ENCODE measurements at regions not wholly inside any gene's neighbourhood (a gene's known extent, or its start where the extent isn't known, plus 50 kb on each side); places are given as distances from the start of the nearest gene placed in this dataset.

GRCh38 chr14:56881181-56881580 lies 70.9 kb upstream of the OTX2 start:
- H3K9me3 ChIP-seq (ENCODE audit: control insufficient read depth, insufficient read depth, low read depth, low read length) = no peaks in the 10 kb centered on the region
- H3K36me3 ChIP-seq (ENCODE audit: control insufficient read depth, insufficient read depth, low read length) = no peaks in the 10 kb centered on the region
- POLR2A ChIA-PET = no interaction called here
- H3K4me1 ChIP-seq (ENCODE audit: control insufficient read depth, insufficient read depth, low read length) = no peaks in the 10 kb centered on the region
- ATAC-seq (no peak), DNase-seq (ENCODE audit: low read depth, low spot score) (no peak)
- BruUV-seq (replicated peaks) = no TSS peak
- H3K4me3 ChIP-seq (ENCODE audit: low read depth in 2 of 2, low read length in 2 of 2) = no peak overlapping the region
- no peaks in the 10 kb centered on the region; the same call in 1 of the 2 replicates for H3K27me3 ChIP-seq (ENCODE audit: control insufficient read depth, insufficient read depth, low read length)
- no peak for TF ChIP-seq REST (IDR thresholded peaks at IDR 0.05; ENCODE audit: insufficient read depth in 1 of 2, low read depth in 2 of 2, low read length in 1 of 2)
- TF ChIP-seq TCF7L2 (IDR thresholded peaks at IDR 0.05; ENCODE audit: low read depth, low read length) = no peak
- TF ChIP-seq POLR2AphosphoS5 (IDR thresholded peaks at IDR 0.05; ENCODE audit: low read depth, low read length) = no peak
- no peak for TF ChIP-seq SIN3A (IDR thresholded peaks at IDR 0.05; ENCODE audit: borderline replicate concordance, insufficient read depth, low read depth, low read length)
- no peak for TF ChIP-seq CTCF (IDR thresholded peaks at IDR 0.05)
- intact Hi-C loops (cut with micrococcal nuclease; ENCODE audit: unreplicated experiment) (no loop called here), in situ Hi-C loops (cut with HindIII; ENCODE audit: low pct_unique_long_range_greater_than_20kb, low sequenced_read_pairs) (no loop called here)
- CTCF ChIA-PET = no interaction called here
- H3K27ac ChIP-seq (ENCODE audit: low read length) = no peak overlapping the region

- ATAC-seq = no peak
- H3K4me3 ChIP-seq (ENCODE audit: low read depth in 2 of 2, low read length in 2 of 2) = no peak overlapping the region
- no TSS peak for BruUV-seq (replicated peaks)
- H3K27me3 ChIP-seq (ENCODE audit: control insufficient read depth, insufficient read depth, low read length) = no peaks in the 10 kb centered on the region; the same call in 1 of the 2 replicates
- H3K27ac ChIP-seq (ENCODE audit: low read length) = no peak overlapping the region
- H3K36me3 ChIP-seq (ENCODE audit: control insufficient read depth, insufficient read depth, low read length) = no peaks in the 10 kb centered on the region
- DNase-seq (ENCODE audit: low read depth, low spot score) = no peak
- TF ChIP-seq POLR2AphosphoS5 (IDR thresholded peaks at IDR 0.05; ENCODE audit: low read depth, low read length) = no peak
- TF ChIP-seq REST (IDR thresholded peaks at IDR 0.05; ENCODE audit: insufficient read depth in 1 of 2, low read depth in 2 of 2, low read length in 1 of 2) = no peak
- no peak for TF ChIP-seq TCF7L2 (IDR thresholded peaks at IDR 0.05; ENCODE audit: low read depth, low read length)
- TF ChIP-seq SIN3A (IDR thresholded peaks at IDR 0.05; ENCODE audit: borderline replicate concordance, insufficient read depth, low read depth, low read length) = no peak
- TF ChIP-seq CTCF (IDR thresholded peaks at IDR 0.05) = no peak
- ChIA-PET POLR2A (no interaction called here), CTCF (no interaction called here)
- in situ Hi-C loops (cut with HindIII; ENCODE audit: low pct_unique_long_range_greater_than_20kb, low sequenced_read_pairs) = no loop called here
- H3K9me3 ChIP-seq (ENCODE audit: control insufficient read depth, insufficient read depth, low read depth, low read length) = no peaks in the 10 kb centered on the region
- no peaks in the 10 kb centered on the region for H3K4me1 ChIP-seq (ENCODE audit: control insufficient read depth, insufficient read depth, low read length)
- intact Hi-C loops (cut with micrococcal nuclease; ENCODE audit: unreplicated experiment) = no loop called here
Observed at GRCh38 chr14:56878766-56879165, 68.5 kb upstream of the OTX2 start.
